GM13976 (cell line): ENCODE measurements at regions not wholly inside any gene's neighbourhood (a gene's known extent, or its start where the extent isn't known, plus 50 kb on each side); places are given as distances from the start of the nearest gene placed in this dataset.

ENCODE experiments used
- DNase-seq: peaks from one replicate; pipeline ENCODE4 v3.0.0; 2012; ENCODE audit warnings: low spot score
- CTCF ChIP-seq: IDR thresholded peaks from 2 replicates; pipeline ENCODE4 v1.5.1; 2012; ENCODE audit warnings: borderline replicate concordance, mild to moderate bottlenecking; ENCODE audit not compliant: insufficient read depth; ENCODE audit errors: extremely low read depth, missing control alignments, control extremely low read depth
- in situ Hi-C: fragments of 300-500 bp; cut with MboI; formaldehyde crosslinking; loops from one replicate; pipeline ENCODE4 v1.12.0; 2022; ENCODE audit warnings: low sequenced_read_pairs, mixed read lengths, inconsistent platforms; ENCODE audit not compliant: unreplicated experiment

GRCh38 chr13:47213047-47213446 lies 316.2 kb upstream of the HTR2A start:
- TF ChIP-seq CTCF, result no peak
- in situ Hi-C loops, result no loop called here
- no peak for DNase-seq

- no peak for DNase-seq
- in situ Hi-C loops, result no loop called here
- no peak for TF ChIP-seq CTCF
Measured at GRCh38 chr13:47211106-47211505, 314.3 kb upstream of the HTR2A start.

GRCh38 chr13:47206111-47206510 lies 309.3 kb upstream of the HTR2A start:
- in situ Hi-C loops, result no loop called here
- no peak for TF ChIP-seq CTCF
- no peak for DNase-seq

- in situ Hi-C loops, result no loop called here
- no peak for TF ChIP-seq CTCF
- DNase-seq, result no peak
Measured at GRCh38 chr13:47190696-47191305, 293.9 kb upstream of the HTR2A start.

GRCh38 chr13:47188802-47189201 lies 291.9 kb upstream of the HTR2A start:
- in situ Hi-C loops, result no loop called here
- no peak for DNase-seq
- TF ChIP-seq CTCF, result no peak

GRCh38 chr13:47186471-47186870 lies 289.6 kb upstream of the HTR2A start:
- in situ Hi-C loops, result no loop called here
- no peak for TF ChIP-seq CTCF
- DNase-seq, result no peak
